ENCODE measurements at regions not wholly inside any gene's neighbourhood (a gene's known extent, or its start where the extent isn't known, plus 50 kb on each side); places are given as distances from the start of the nearest gene placed in this dataset.
"Not testable (repeated sequence)": the region's sequence is repeated elsewhere in the genome, so short reads cannot be mapped to it uniquely, and the experiment has no call there.

DNA sequence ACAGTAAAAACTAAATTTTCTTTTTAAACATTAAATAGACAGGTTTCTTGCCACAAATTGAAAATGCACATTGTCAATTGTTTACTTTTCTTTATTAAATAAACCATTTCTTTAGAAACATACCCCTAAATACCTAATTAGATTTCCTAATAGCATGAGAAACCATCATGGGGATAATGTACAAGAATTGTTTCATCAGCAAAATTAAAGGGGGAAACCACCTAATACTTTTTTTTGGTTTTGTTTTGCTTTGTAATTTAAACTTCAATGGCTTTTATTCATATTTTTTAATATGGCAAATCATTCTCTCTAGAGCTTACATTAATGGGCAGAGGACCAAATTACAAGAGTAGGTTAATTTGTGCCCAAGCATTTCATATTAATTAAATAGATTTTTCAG is 987.9 kb downstream of the EPHA7 start:
- no peak for DNase-seq (ENCODE audit: extremely low read depth, low read depth, low spot score)

DNA sequence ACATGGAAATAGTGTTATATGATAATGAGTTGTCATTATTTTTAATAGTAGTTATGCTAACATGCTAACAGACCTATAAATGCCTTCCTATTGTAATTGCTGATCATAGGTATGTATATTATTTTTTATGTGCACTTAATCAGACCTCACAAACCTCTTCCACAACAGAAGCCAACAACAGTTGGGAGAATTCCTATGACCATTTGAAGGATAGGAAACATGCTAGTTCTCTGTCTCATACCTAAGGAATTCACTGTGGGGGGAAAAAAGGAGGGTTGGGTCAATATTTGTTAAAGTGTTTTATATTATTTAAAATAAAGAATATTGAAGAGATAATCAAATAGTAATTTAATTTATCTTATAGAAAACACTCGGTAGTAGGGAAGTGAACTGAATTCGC is 990.9 kb downstream of the EPHA7 start:
- no peak for DNase-seq (ENCODE audit: extremely low read depth, low read depth, low spot score)

DNA sequence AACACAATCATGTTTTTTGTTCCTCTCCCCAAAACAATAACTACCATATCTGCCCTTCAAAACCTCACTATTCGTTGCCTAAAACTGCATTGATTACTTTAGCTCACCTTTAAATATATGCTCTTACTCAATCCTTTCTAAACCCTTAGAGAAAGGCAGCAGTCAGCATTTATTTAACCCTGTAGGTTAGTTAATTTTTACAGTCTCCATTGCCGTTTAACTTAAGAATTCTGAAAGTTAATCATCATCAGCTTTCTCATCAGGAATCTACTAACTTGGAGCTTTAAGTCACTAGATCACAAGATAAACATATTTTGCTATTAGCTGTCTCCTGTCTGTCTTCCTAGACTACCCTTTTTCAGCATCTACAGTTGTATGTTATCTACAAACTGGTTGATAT is 991.9 kb downstream of the EPHA7 start:
- DNase-seq (ENCODE audit: extremely low read depth, low read depth, low spot score): no peak

DNA sequence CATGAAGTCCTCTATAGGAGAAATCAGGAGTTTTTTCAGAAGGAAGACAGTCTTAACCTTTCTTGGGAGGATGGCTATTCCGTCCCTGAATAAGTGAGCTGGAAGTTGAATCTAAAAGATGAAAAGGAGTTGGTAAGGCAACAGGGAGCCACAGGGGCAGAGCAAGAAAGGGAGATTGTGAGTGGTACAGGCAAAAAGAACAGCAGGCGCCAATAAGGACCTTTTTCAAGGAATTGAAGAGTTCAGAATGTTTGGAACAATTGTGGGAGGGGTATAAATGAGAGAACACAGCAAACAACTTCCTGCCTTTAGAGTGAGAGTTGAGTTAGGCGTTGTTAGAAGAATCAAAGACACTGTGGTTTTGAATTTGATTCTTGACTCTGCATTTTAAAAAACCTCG is 1003.7 kb downstream of the EPHA7 start:
- DNase-seq (ENCODE audit: extremely low read depth, low read depth, low spot score): no peak

DNA sequence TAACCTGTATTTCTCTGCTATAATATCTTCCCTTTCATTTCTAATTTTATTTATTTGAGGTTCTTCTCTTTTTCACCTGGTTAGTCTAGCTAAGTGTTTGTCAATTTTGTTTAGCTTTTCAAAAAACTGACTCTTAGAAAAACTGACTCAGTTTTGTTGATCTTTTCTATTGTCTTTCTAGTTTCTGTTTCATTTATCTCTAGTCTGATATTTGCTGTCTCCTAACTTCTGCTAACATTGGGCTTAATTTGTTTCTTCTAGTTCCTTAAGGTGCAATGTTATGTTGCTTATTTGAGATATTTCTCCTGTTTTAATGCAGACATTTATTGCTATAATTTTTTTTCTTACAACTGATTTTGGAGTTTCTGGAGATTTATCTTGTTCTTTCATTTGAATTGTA is 1011.0 kb downstream of the EPHA7 start:
- no peak for DNase-seq (ENCODE audit: extremely low read depth, low read depth, low spot score)

DNA sequence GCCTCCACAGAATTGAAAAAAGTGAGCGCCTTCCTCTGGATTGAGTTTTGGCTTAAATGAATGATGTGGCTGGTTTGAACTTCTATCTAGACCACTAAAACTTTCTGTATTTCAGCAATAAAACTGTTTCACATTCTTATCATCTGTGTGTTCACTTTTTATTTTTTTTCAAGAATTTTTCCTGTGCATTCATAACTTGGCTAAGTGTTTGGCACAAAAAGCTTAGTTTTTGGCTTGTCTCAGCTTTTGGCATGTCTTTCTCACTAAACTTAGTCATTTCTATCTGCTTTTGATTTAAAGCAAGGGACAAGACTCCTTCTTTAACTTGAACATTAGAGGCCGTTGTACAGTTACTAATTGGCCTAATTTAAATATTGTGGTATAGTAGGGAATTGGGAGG is 1015.1 kb downstream of the EPHA7 start:
- no peak for DNase-seq (ENCODE audit: extremely low read depth, low read depth, low spot score)

DNA sequence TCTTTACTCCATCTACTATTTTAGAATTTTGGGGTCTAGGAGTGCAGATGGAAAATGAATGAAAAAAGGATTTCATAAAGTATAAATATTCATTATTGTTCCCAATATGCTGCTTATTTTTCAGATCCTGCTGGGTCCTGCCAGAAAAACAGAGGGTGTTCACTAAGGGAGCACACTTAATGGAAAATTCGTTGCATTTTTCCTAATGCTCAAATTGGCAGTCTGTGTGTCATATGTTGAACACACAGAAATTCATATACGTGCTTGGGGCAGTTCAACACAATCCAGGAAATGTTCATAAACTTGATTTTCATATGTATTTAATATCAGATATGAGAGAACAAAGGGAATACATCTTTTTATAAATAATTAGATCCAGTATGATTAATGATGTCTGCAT is 1019.4 kb downstream of the EPHA7 start:
- DNase-seq (ENCODE audit: extremely low read depth, low read depth, low spot score): no peak

DNA sequence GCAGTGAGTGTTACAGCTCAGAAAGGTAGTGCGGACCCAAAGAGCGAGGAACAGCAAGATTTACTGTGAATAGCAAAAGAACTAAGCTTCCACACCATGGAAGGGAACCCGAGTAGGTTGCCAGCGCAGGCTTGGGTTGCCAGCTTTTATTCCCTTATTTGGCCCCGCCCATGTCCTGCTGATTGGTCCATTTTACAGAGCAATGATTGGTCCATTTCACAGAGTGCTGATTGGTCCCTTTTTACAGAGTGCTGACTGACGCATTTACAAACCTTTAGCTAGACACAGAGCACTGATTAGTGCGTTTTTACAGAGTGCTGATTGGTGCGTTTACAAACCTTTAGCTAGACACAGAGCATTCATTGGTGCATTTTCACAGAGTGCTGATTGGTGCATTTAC is 1030.7 kb downstream of the EPHA7 start:
- DNase-seq (ENCODE audit: extremely low read depth, low read depth, low spot score): not testable (repeated sequence)

DNA sequence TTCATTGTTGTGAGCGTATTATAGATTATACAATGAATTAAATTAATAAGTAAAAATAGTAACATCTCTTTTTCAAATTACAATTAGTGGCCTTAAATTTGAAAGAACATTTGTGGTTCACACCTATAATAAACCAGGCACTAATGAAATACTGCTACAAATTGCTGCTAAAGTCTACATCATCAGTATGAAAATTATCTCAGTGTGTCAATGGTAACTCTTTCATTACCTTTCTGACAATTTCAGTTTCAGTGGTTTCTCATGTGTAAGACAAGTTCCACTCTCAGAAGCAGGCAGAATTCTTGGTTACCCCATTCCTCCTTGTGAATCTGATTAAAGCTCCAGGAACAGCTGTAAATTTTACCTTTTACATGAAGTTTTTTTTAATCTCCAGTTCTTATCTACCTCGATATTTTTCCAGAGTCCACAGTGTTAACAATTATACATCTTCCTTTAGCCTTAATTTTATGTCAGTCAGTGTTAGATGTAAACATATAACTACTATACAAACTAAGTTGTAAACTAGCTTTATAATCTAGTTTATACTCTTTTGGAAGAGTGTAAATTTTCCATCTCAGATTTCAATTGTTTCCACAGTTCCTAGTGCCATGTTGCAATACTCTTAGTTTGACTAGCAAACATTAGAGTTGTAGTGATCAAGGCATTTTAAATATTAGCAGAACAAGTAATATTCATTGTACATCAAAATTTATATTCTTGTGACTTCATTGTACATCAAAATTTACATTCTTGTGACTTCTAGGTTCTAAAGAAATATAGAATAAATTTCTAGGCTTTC is 1038.4 kb downstream of the EPHA7 start:
- no peak for DNase-seq (ENCODE audit: extremely low read depth, low read depth, low spot score)

DNA sequence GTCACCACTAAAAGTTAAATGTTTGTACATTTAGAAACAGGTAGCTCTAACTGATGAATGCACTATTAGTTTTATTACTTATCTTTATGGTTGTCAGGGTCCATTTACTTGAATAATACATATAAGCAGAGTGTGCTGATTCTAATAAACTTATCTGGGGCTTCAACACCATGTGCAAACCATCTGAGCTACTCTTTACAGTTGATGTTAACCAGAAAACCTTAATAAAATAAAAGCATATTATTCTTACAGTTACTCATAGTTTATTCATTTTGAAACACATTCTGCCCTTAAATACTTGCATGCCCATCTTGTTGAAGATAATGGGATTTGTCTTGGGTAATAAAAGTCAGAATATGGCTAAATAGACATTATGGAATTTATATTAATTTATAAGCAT is 1042.2 kb downstream of the EPHA7 start:
- DNase-seq (ENCODE audit: extremely low read depth, low read depth, low spot score): no peak

DNA sequence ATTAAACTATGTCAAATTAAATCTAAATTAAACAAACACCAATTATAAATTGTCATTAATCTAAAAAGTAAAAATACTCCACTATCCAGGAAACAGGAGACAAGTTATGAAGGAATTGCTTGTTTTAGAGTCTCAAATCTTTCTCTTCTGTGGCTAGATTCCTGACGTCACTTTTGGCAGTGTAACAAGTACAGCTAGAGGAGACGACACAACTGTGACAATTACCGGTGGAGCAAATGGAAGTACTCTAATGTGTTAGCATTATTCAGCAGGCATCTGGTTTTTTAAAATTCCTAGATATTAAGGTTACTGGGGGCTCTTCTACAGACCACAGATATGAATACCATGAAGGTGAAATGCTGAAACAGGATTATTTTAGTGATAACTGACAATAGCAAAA is 1042.7 kb downstream of the EPHA7 start:
- DNase-seq (ENCODE audit: extremely low read depth, low read depth, low spot score): no peak

DNA sequence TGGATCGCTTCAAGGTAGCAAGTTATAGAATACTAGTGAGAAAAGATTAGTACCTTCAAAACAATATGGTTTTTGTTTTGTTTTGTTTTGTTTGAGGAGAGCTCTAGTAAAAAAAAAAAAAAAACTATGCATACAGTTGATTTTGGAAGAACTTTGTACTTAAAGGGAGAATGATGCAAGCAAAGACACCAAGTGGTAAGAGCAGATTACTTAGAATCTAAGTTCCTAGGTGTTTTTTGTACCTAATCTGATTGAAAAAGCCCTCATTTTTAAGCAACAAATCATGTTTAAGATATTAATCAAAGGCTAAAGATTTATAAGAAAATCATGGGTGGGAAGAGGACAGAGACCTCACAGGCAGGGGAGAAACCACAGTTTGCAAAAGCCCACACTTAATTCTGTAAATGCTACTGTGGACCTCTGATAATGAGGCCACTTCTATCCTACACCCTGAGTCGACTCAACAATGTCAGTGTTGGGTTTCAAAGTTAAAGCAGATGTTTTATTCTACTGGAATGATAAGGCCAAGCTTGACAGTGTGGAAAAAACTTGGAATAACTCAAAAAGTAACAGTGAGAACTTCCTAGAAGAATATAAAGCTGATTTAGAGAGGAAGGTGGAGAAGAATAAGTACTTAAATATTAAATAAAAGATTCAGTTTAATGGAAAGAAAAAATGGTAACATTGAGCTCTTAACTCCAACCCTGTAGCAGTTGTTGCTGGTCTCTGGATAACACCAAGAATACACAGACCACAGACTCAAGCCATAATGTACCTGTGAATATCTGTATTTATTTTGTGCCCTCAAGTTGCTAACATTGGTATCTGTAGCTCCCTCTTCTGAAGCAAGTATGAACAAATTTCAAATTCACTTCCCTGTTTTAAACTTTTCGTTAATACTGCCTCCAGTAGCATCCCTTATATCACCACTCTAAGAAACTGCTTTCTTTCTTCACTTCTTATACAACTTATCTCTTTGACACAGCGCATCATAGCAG is 1047.8 kb downstream of the EPHA7 start:
- no peak for DNase-seq (ENCODE audit: extremely low read depth, low read depth, low spot score)

DNA sequence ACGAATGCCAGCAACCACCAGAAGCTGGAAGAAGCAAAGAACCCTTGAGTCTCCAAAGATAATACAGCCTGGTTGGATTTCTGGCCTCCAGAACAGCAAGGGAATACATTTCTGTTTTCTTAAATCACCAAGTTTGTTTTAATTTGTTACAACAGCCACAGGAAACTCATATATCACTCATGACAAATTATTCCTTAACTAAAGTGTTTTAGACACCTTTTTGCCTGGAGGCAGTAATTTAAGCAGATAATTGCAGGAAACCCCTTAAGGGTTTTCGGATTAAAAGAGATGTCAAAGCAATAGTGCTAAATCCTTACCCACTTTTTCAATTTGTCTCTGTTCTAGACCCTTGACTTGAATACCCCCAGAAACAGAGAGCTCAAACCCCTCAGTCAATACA is 1050.0 kb downstream of the EPHA7 start:
- no peak for DNase-seq (ENCODE audit: extremely low read depth, low read depth, low spot score)

DNA sequence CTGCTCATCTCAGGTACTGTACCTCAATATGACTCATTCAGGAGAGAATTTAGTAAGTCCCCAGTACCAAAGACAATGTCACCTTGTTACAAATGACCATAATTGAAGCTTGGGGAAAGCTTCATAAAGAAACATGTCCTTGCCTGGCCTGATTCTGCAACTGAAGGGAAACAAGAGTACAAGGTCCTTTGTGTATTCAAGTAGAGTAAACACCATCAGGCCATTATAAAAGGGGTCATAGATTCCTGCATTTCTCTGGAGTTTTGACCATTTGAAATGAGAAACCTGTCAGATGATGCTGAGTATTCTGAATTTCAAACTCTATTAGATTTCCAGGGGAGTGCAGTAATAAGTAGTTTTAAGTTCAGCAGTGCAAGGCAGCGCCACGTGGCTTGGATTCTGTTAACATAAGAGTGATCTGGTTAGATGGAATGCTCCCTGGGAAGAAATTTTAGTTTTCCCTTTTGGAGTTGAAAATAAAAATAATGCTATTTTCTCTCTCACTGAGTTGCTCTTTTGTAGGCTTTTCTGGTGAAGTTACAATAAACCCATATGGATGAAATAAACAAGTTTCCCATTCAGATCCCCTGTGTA is 1054.3 kb downstream of the EPHA7 start:
- DNase-seq (ENCODE audit: extremely low read depth, low read depth, low spot score): no peak

DNA sequence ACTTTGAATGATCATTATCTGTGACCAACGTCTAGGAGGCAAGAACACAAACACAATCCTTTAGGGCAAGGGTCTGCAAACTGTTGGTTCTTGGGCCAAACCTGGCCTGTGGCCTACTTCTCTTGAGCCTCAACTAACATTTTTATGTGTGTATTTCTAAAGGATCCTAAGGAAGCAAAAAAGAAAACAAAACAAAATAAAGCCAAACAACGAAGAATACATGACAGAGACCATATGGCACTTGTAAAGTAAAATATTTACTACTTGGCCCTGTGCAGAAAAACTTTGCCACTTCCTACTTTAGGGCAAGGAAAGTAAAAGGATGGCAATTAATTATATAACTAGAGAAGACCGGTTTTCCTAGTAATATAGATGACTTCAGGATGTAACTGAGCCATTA is 1056.2 kb downstream of the EPHA7 start:
- DNase-seq (ENCODE audit: extremely low read depth, low read depth, low spot score): no peak

DNA sequence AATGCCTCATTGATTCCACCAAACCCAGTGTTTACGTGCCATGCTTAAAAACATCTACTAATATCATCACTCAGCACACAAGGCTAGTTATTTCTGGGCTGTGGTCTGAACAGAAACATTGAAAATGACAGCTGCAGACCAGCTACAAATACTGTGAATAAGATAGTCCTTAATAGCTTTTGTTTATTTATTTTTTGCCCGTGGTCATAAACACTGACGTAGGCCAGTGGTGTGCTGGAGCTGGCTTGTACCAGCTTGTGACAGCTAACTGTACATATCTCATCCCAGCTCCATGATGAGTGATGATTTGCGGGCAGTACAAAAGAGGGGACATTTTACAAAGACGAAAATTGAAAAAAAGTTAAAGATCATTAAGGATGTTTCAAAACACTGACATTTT is 1057.0 kb downstream of the EPHA7 start:
- no peak for DNase-seq (ENCODE audit: extremely low read depth, low read depth, low spot score)

DNA sequence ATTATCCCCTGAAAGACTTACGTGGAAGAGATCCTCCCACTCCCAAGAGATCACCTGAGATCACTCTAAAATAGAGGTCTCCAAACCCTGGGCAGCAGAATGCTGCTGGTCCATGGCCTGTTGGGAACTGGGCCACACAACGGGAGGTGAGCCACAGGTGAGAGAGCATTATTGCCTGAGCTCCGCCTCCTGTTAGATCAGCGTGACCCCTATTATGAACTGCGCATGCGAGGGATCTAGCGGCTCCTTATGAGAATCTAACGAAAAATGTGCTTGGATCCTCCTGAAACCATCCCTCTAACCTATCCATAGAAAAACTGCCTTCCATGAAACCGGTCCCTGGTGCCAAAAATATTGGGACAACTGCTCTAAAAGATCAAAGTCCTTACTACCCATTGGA is 1057.4 kb downstream of the EPHA7 start:
- DNase-seq (ENCODE audit: extremely low read depth, low read depth, low spot score): no peak

DNA sequence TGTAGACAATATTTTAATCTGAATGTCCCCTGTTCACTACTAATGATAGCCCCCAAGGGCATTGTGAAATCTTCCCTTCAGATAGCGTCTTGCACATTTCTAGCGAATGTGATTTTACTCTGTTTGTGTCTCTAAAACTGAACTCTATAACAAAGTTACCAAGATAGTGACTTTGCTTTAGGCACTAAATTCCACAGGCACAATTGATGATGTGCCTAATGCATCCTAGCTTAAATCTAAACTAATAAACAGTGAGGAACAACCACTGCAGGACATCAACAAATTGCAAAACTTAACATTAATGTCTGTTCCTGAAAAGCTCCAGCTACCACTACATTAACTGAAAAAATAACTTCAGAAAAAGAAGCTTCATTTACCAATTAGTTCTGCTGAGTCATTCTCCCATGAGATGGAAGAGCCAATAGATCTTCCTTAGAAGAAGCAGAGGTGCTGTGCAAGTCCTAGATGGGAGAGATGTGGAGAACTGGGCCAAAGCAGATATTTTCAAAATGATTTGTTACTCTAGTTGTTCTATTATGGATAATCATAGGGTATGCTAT is 1065.0 kb downstream of the EPHA7 start:
- DNase-seq (ENCODE audit: extremely low read depth, low read depth, low spot score): no peak

DNA sequence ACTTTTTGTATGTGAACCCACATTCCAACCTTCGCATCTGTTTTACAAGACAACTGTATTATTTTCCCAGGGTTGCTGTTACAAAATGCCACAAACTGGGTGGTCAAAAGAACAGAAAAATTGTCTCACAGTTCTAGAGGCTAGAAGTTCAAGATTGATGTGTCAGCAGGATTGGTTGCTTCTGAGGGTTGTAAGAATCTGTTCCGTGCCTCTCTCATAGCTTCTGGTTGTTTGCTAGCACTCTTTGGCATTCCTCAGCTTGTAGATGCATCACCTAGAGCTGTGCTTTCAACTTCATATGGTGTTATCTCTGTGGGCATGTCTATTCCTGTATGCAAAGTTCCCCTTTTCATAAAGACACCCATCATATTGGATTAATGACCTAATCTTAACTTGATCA is 1067.2 kb downstream of the EPHA7 start:
- no peak for DNase-seq (ENCODE audit: extremely low read depth, low read depth, low spot score)

DNA sequence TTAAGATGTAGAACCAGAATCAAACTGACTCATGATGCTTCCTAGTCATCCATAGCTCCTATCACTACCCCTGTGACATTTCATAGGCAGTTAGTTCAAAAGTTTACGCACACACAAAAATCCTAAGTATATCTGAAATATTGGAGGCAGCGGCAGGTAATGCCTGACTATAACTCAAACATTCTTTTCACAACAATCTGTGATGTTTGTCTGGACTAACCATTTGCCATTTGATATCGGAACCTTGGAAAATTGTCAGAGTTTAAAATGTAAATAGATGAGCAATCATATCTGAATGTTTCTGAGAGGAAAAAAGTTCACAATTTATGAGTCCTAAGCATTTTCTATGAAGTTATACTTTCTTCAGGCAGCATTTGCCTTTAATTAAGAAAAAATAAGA is 1078.2 kb downstream of the EPHA7 start:
- no peak for DNase-seq (ENCODE audit: extremely low read depth, low read depth, low spot score)

DNA sequence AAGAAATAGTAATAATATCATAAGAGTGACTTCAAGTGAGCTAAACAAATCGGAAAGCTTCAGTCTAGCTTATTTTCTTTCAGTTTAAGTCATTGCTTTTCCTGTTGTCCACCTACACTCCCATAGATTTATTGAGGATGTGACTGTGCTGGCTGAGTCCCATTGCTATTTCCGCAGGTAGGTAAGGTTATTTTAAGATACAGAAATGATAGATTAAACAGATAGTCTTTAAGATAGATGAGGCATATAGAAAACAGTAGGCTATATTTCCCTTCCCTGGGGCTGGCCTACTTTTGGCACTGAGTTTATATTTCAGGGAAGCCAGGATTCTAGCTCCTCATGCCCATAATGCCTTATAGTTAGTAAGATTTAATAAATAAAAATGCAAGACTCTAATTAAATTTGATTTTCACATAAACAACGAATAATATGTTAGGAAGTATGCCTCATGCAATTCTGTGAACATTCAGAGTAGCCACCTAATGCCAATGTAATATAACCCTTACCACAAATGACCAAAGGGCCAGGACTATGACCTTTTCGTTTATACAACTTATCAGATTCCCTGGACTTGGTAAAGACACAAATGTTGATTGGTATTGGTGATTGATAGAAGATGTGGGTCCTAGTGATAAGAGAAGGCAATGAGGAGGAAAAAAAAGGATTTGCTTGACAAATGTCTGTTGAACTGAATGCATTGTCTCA is 1079.3 kb downstream of the EPHA7 start:
- no peak for DNase-seq (ENCODE audit: extremely low read depth, low read depth, low spot score)
